Smooth muscle cell (in vitro differentiated cells): ENCODE measurements at regions not wholly inside any gene's neighbourhood (a gene's known extent, or its start where the extent isn't known, plus 50 kb on each side); places are given as distances from the start of the nearest gene placed in this dataset.
"Not testable (repeated sequence)": the region's sequence is repeated elsewhere in the genome, so short reads cannot be mapped to it uniquely, and the experiment has no call there.

ENCODE experiments used
- DNase-seq: peaks from one replicate; lab custom pipeline; 2025; ENCODE audit not compliant: unreplicated experiment; lab: John Stamatoyannopoulos, UW
- H2AFZ ChIP-seq: fragments of 200-600 bp; sonication (generic); 2 replicates; pipeline ENCODE4 v1.6.0; 2016; ENCODE audit warnings: antibody characterized with exemption, low read depth, mild to moderate bottlenecking
- H3F3A ChIP-seq: fragments of 200-600 bp; sonication (generic); 2 replicates; pipeline ENCODE4 v1.6.0; 2017; ENCODE audit warnings: antibody characterized with exemption, low read depth
- H3K27ac ChIP-seq: fragments of 200-600 bp; sonication (generic); 2 replicates; pipeline ENCODE4 v1.5.1; 2016; ENCODE audit warnings: low read depth, mild to moderate bottlenecking
- H3K27me3 ChIP-seq: fragments of 200-600 bp; sonication (generic); 2 replicates; pipeline ENCODE4 v1.6.1; 2016; ENCODE audit warnings: low read depth, mild to moderate bottlenecking
- H3K36me3 ChIP-seq: fragments of 200-600 bp; sonication (generic); 2 replicates; pipeline ENCODE4 v1.5.1; 2016; ENCODE audit warnings: low read depth
- H3K4me1 ChIP-seq: fragments of 200-600 bp; sonication (generic); 2 replicates; pipeline ENCODE4 v1.5.1; 2016; ENCODE audit warnings: low read depth
- H3K4me2 ChIP-seq: fragments of 200-600 bp; sonication (generic); 2 replicates; pipeline ENCODE4 v1.6.0; 2016; ENCODE audit warnings: mild to moderate bottlenecking
- H3K4me3 ChIP-seq: fragments of 200-600 bp; sonication (generic); 2 replicates; pipeline ENCODE4 v1.5.1; 2016; ENCODE audit warnings: mild to moderate bottlenecking
- H3K79me2 ChIP-seq: fragments of 200-600 bp; sonication (generic); 2 replicates; pipeline ENCODE4 v1.6.0; 2016; ENCODE audit warnings: low read depth, mild to moderate bottlenecking
- H3K9ac ChIP-seq: fragments of 200-600 bp; sonication (generic); 2 replicates; pipeline ENCODE4 v1.6.0; 2016; ENCODE audit warnings: low read depth
- H3K9me3 ChIP-seq: fragments of 200-600 bp; sonication (generic); replicated peaks from 2 replicates; pipeline ENCODE4 v1.5.1; 2016; ENCODE audit warnings: low read depth
- H4K20me1 ChIP-seq: fragments of 200-600 bp; sonication (generic); 2 replicates; pipeline ENCODE4 v1.6.0; 2016; ENCODE audit warnings: low read depth
- CTCF ChIP-seq: fragments of 200-600 bp; sonication (generic); IDR thresholded peaks from 2 replicates; pipeline ENCODE4 v1.5.1; 2017; ENCODE audit warnings: borderline replicate concordance, mild to moderate bottlenecking, antibody characterized with exemption; ENCODE audit not compliant: insufficient read depth, poor library complexity, severe bottlenecking
- WGBS: methylation state at CpG from one replicate; pipeline ENCODE4 v1.1.7; 2016; ENCODE audit warnings: low lambda C conversion rate; 5-methylcytosine and 5-hydroxymethylcytosine counted together

- Histone ChIP-seq H3K4me1 (no peaks in the 10 kb centered on the region), H3K4me2 (no peak overlapping the region), H3F3A (no peaks in the 10 kb centered on the region), H3K27ac (no peak overlapping the region), H3K4me3 (no peak overlapping the region), H3K9ac (no peak overlapping the region), H3K27me3 (peaks cover 5% of the 10 kb centered on the region), H4K20me1 (no peaks in the 10 kb centered on the region), H3K36me3 (no peaks in the 10 kb centered on the region), H3K9me3 (peaks cover 4% of the 10 kb centered on the region), H2AFZ (no peak overlapping the region), H3K79me2 (no peaks in the 10 kb centered on the region)
- no peak for TF ChIP-seq CTCF
- no peak for DNase-seq
- 87% methylated on average over 3 of the region's 3 CpGs for WGBS
Observed at GRCh38 chr5:15103864-15104263, 232.3 kb upstream of the ANKH start.

GRCh38 chr5:15103130-15103529 is 231.6 kb upstream of the ANKH start:
- Histone ChIP-seq H3K79me2 (no peaks in the 10 kb centered on the region), H3K4me2 (no peak overlapping the region), H3K9ac (no peak overlapping the region), H2AFZ (no peak overlapping the region), H3F3A (no peaks in the 10 kb centered on the region), H3K9me3 (peaks cover 4% of the 10 kb centered on the region), H3K27ac (no peak overlapping the region), H4K20me1 (no peaks in the 10 kb centered on the region), H3K4me1 (no peaks in the 10 kb centered on the region), H3K4me3 (no peak overlapping the region), H3K36me3 (no peaks in the 10 kb centered on the region), H3K27me3 (peaks cover 5% of the 10 kb centered on the region)
- DNase-seq: no peak
- WGBS: 70% methylated on average over 5 of the region's 5 CpGs
- no peak for TF ChIP-seq CTCF

- no peaks in the 10 kb centered on the region for H3K36me3 ChIP-seq
- no peaks in the 10 kb centered on the region for H3K4me1 ChIP-seq
- H3K9ac ChIP-seq: no peak overlapping the region
- no peaks in the 10 kb centered on the region for H4K20me1 ChIP-seq
- H3K79me2 ChIP-seq: no peaks in the 10 kb centered on the region
- H3F3A ChIP-seq: no peaks in the 10 kb centered on the region
- no peaks in the 10 kb centered on the region for H3K27me3 ChIP-seq
- no peak overlapping the region for H3K27ac ChIP-seq
- DNase-seq: no peak
- H2AFZ ChIP-seq: no peak overlapping the region
- no peak overlapping the region for H3K4me2 ChIP-seq
- H3K4me3 ChIP-seq: no peak overlapping the region
- H3K9me3 ChIP-seq: peaks cover 4% of the 10 kb centered on the region
- no peak for TF ChIP-seq CTCF
Observed at GRCh38 chr5:15097552-15097951, 226.0 kb upstream of the ANKH start.

- H3K9ac ChIP-seq, H3F3A ChIP-seq, H3K4me2 ChIP-seq, H3K4me1 ChIP-seq, H3K27me3 ChIP-seq, H3K9me3 ChIP-seq, H2AFZ ChIP-seq, H3K79me2 ChIP-seq, DNase-seq, H4K20me1 ChIP-seq, H3K4me3 ChIP-seq, H3K27ac ChIP-seq, H3K36me3 ChIP-seq: not testable (repeated sequence)
- 97% methylated on average over 12 of the region's 22 CpGs for WGBS
Observed at GRCh38 chr5:15096686-15097085, 225.1 kb upstream of the ANKH start.
